ENCODE measurements at regions not wholly inside any gene's neighbourhood (a gene's known extent, or its start where the extent isn't known, plus 50 kb on each side); places are given as distances from the start of the nearest gene placed in this dataset.

DNA sequence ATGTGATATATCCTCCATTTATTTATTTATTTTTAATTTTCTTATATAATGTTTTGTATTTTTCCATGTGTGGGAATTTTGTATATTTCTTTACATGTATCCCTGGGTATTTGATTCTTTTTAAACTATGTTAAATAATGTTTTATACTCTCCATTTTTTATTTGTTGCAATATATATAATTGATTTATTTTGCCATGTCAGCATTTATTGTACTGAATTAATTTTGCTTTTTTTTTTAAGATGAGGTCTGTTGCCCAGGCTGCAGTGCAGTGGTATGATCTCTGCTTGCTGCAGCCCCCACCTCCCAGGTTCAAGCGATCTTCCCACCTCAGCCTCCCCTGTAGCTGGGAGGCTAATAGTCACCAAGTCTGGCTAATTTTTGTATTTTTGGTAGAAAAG lies 187.4 kb downstream of the CDC14C start (continued):
- TF ChIP-seq, protein P1, sequence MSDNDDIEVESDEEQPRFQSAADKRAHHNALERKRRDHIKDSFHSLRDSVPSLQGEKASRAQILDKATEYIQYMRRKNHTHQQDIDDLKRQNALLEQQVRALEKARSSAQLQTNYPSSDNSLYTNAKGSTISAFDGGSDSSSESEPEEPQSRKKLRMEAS (IDR thresholded peaks at IDR 0.05): no peak
- TF ChIP-seq YY1 (IDR thresholded peaks at IDR 0.05): no peak
- TF ChIP-seq TAF1 (conservative IDR thresholded peaks at IDR 0.05): no peak

DNA sequence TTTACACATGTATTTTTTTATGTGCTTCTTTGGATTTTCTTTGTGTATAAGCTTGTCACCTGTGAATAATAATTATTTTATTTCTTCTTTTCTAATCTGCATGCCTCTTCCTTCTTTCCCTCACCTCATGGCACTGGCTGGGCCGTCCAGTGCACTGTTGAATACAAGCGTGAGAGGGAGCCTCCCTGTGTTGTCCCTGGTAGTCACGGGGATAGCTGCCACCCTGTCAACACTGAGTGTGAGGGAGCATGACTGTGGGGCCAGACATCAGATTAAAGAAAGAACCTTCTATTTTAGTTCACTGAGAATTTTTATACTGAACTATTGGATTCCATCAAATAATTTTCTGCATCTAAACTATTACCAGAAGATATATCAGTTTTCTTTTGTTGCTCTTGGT lies 187.9 kb downstream of the CDC14C start:
- Histone ChIP-seq H3K27me3 (ENCODE audit: control insufficient read depth in 4 of 4, insufficient read depth in 4 of 4, low read length in 3 of 4) (no peaks in the 10 kb centered on the region), H3K27ac (ENCODE audit: low read depth in 1 of 2, low read length in 2 of 2) (no peak overlapping the region), H3K36me3 (ENCODE audit: control insufficient read depth in 4 of 4, insufficient read depth in 3 of 4, low read depth in 1 of 4, low read length in 3 of 4) (no peaks in the 10 kb centered on the region), H3K9me3 (ENCODE audit: control insufficient read depth in 4 of 4, low read length in 3 of 4) (no peaks in the 10 kb centered on the region), H3K4me1 (ENCODE audit: control insufficient read depth in 4 of 4, insufficient read depth in 4 of 4, low read length in 3 of 4) (no peaks in the 10 kb centered on the region), H3K4me3 (ENCODE audit: low read depth in 1 of 3, low read length in 3 of 3) (no peak overlapping the region), H3K9ac (ENCODE audit: low read depth in 1 of 2, low read length in 2 of 2) (no peak overlapping the region)
- DNase-seq (ENCODE audit: low spot score): no peak
- TF ChIP-seq SP1 (IDR thresholded peaks at IDR 0.05): no peak
- TF ChIP-seq JUND (IDR thresholded peaks at IDR 0.05): no peak
- no peak for TF ChIP-seq HNF4G (IDR thresholded peaks at IDR 0.05)
- TF ChIP-seq, protein P2, sequence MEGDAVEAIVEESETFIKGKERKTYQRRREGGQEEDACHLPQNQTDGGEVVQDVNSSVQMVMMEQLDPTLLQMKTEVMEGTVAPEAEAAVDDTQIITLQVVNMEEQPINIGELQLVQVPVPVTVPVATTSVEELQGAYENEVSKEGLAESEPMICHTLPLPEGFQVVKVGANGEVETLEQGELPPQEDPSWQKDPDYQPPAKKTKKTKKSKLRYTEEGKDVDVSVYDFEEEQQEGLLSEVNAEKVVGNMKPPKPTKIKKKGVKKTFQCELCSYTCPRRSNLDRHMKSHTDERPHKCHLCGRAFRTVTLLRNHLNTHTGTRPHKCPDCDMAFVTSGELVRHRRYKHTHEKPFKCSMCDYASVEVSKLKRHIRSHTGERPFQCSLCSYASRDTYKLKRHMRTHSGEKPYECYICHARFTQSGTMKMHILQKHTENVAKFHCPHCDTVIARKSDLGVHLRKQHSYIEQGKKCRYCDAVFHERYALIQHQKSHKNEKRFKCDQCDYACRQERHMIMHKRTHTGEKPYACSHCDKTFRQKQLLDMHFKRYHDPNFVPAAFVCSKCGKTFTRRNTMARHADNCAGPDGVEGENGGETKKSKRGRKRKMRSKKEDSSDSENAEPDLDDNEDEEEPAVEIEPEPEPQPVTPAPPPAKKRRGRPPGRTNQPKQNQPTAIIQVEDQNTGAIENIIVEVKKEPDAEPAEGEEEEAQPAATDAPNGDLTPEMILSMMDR (IDR thresholded peaks at IDR 0.05; ENCODE audit: low read depth, low read length, missing input control): no peak
- no peak for TF ChIP-seq FOXA1 (IDR thresholded peaks at IDR 0.05)
- TF ChIP-seq, protein P1 (IDR thresholded peaks at IDR 0.05): no peak
- no peak for TF ChIP-seq RAD21 (IDR thresholded peaks at IDR 0.05)
- TF ChIP-seq GABPA (IDR thresholded peaks at IDR 0.05 in 1 of 2, conservative IDR thresholded peaks at IDR 0.05 in 1 of 2): no peak
- TF ChIP-seq, protein P3, sequence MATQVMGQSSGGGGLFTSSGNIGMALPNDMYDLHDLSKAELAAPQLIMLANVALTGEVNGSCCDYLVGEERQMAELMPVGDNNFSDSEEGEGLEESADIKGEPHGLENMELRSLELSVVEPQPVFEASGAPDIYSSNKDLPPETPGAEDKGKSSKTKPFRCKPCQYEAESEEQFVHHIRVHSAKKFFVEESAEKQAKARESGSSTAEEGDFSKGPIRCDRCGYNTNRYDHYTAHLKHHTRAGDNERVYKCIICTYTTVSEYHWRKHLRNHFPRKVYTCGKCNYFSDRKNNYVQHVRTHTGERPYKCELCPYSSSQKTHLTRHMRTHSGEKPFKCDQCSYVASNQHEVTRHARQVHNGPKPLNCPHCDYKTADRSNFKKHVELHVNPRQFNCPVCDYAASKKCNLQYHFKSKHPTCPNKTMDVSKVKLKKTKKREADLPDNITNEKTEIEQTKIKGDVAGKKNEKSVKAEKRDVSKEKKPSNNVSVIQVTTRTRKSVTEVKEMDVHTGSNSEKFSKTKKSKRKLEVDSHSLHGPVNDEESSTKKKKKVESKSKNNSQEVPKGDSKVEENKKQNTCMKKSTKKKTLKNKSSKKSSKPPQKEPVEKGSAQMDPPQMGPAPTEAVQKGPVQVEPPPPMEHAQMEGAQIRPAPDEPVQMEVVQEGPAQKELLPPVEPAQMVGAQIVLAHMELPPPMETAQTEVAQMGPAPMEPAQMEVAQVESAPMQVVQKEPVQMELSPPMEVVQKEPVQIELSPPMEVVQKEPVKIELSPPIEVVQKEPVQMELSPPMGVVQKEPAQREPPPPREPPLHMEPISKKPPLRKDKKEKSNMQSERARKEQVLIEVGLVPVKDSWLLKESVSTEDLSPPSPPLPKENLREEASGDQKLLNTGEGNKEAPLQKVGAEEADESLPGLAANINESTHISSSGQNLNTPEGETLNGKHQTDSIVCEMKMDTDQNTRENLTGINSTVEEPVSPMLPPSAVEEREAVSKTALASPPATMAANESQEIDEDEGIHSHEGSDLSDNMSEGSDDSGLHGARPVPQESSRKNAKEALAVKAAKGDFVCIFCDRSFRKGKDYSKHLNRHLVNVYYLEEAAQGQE (IDR thresholded peaks at IDR 0.05): no peak
- no peak for TF ChIP-seq TAF1 (conservative IDR thresholded peaks at IDR 0.05)
- no peak for TF ChIP-seq YY1 (IDR thresholded peaks at IDR 0.05)
- no peak for TF ChIP-seq EGR1 (IDR thresholded peaks at IDR 0.05; ENCODE audit: low read depth in 2 of 2)
- TF ChIP-seq, protein P4, sequence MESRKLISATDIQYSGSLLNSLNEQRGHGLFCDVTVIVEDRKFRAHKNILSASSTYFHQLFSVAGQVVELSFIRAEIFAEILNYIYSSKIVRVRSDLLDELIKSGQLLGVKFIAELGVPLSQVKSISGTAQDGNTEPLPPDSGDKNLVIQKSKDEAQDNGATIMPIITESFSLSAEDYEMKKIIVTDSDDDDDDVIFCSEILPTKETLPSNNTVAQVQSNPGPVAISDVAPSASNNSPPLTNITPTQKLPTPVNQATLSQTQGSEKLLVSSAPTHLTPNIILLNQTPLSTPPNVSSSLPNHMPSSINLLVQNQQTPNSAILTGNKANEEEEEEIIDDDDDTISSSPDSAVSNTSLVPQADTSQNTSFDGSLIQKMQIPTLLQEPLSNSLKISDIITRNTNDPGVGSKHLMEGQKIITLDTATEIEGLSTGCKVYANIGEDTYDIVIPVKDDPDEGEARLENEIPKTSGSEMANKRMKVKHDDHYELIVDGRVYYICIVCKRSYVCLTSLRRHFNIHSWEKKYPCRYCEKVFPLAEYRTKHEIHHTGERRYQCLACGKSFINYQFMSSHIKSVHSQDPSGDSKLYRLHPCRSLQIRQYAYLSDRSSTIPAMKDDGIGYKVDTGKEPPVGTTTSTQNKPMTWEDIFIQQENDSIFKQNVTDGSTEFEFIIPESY (IDR thresholded peaks at IDR 0.05): no peak
- TF ChIP-seq HNF4A (conservative IDR thresholded peaks at IDR 0.05): no peak
- TF ChIP-seq NR2F2 (IDR thresholded peaks at IDR 0.05): no peak
- no peak for TF ChIP-seq FOXA2 (IDR thresholded peaks at IDR 0.05)
- no peak for TF ChIP-seq RXRA (IDR thresholded peaks at IDR 0.05)
- TF ChIP-seq, protein P5, sequence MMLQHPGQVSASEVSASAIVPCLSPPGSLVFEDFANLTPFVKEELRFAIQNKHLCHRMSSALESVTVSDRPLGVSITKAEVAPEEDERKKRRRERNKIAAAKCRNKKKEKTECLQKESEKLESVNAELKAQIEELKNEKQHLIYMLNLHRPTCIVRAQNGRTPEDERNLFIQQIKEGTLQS (IDR thresholded peaks at IDR 0.05): no peak
- 54% methylated on average over 3 of the region's 3 CpGs for WGBS

Measured in liver (tissue), 8 donors.